ENCODE measurements at regions not wholly inside any gene's neighbourhood (a gene's known extent, or its start where the extent isn't known, plus 50 kb on each side); places are given as distances from the start of the nearest gene placed in this dataset.
A peak's percentile ranks its signal among the peaks of the same experiment; 100 is the strongest.

- DNase-seq: no peak
These were observed 63.5 kb upstream of the ASCC3 start for GRCh38 chr6:100944644-100945043.

GRCh38 chr6:100946021-100946540, 65.0 kb upstream of the ASCC3 start:
- no peak for DNase-seq

- DNase-seq: no peak
These were observed 65.6 kb upstream of the ASCC3 start for GRCh38 chr6:100946711-100947110.

- no peak for DNase-seq
These were observed 67.4 kb upstream of the ASCC3 start for GRCh38 chr6:100948381-100949133.

GRCh38 chr6:100952006-100952405, 70.9 kb upstream of the ASCC3 start:
- peak; percentile 33 for DNase-seq

GRCh38 chr6:100959280-100959679, 78.2 kb upstream of the ASCC3 start:
- DNase-seq: no peak

GRCh38 chr6:100962466-100962865, 81.3 kb upstream of the ASCC3 start:
- no peak for DNase-seq

- DNase-seq: no peak
These were observed 83.9 kb upstream of the ASCC3 start for GRCh38 chr6:100965067-100965466.

GRCh38 chr6:100968949-100969348, 87.8 kb upstream of the ASCC3 start:
- no peak for DNase-seq

GRCh38 chr6:100979267-100979666, 98.1 kb upstream of the ASCC3 start:
- no peak for DNase-seq

- DNase-seq: no peak
These were observed 99.8 kb upstream of the ASCC3 start for GRCh38 chr6:100980949-100981348.

- peak; percentile 92 for DNase-seq
These were observed 105.8 kb upstream of the ASCC3 start for GRCh38 chr6:100986921-100987320.

GRCh38 chr6:100987556-100987955, 106.4 kb upstream of the ASCC3 start:
- peak; percentile 91 for DNase-seq

GRCh38 chr6:100988391-100988984, 107.4 kb upstream of the ASCC3 start:
- DNase-seq: no peak

- no peak for DNase-seq
These were observed 108.9 kb upstream of the ASCC3 start for GRCh38 chr6:100990070-100990469.

GRCh38 chr6:100996409-100996808, 115.3 kb upstream of the ASCC3 start:
- DNase-seq: no peak

GRCh38 chr6:100998111-100998510, 117.0 kb upstream of the ASCC3 start:
- no peak for DNase-seq

- DNase-seq: no peak
These were observed 118.0 kb upstream of the ASCC3 start for GRCh38 chr6:100999034-100999597.

GRCh38 chr6:101000341-101000740, 119.2 kb upstream of the ASCC3 start:
- no peak for DNase-seq

GRCh38 chr6:101001012-101001411, 119.9 kb upstream of the ASCC3 start:
- DNase-seq: no peak

- DNase-seq: no peak
These were observed 120.5 kb upstream of the ASCC3 start for GRCh38 chr6:101001607-101002006.

- no peak for DNase-seq
These were observed 121.9 kb upstream of the ASCC3 start for GRCh38 chr6:101003075-101003474.

- DNase-seq: peak; percentile 15
These were observed 130.1 kb upstream of the ASCC3 start for GRCh38 chr6:101011186-101011585.

- no peak for DNase-seq
These were observed 132.6 kb upstream of the ASCC3 start for GRCh38 chr6:101013612-101014195.
